ENCODE measurements at regions not wholly inside any gene's neighbourhood (a gene's known extent, or its start where the extent isn't known, plus 50 kb on each side); places are given as distances from the start of the nearest gene placed in this dataset.

DNA sequence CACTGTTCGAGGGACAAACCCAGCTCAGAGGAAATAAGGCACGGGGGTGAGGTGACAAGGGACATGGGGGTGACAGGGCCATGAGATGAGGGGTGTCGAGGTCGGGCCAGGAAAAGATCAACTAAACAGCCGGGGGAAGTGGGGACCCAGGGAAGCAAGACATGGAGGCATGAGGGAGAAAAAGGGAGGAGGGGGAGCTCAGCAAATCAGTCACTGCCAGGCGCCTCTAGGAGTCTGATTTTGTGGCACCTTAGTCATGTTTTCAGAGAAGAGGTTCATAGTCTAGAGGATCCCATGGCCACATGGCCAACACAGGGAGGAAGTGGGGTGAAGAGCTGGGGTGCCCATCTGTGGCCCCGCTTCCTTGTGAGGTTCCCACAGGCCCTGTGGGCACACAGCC lies 814.5 kb downstream of the KCNJ18 start:
- no peak for FAIRE-seq
- Histone ChIP-seq H3K9me3 (ENCODE audit: control insufficient read depth in 2 of 2, insufficient read depth in 1 of 2, low read depth in 1 of 2, low read length in 1 of 2) (peaks cover 4 to 46% of the 10 kb centered on the region in 2 donors), H3K4me3 (ENCODE audit: low read depth in 1 of 3, low read length in 3 of 3) (no peak overlapping the region), H3K27me3 (ENCODE audit: control insufficient read depth in 3 of 3, insufficient read depth in 3 of 3, low read length in 3 of 3) (no peaks in the 10 kb centered on the region), H3K4me1 (ENCODE audit: control insufficient read depth in 3 of 3, insufficient read depth in 2 of 3, low read depth in 1 of 3, low read length in 2 of 3) (no peaks in the 10 kb centered on the region), H3K36me3 (ENCODE audit: control insufficient read depth in 3 of 3, insufficient read depth in 2 of 3, low read depth in 1 of 3, low read length in 3 of 3) (no peaks in the 10 kb centered on the region), H3K27ac (ENCODE audit: low read depth in 1 of 3, low read length in 2 of 3) (no peak overlapping the region)
- 78 to 83% (median 80%) methylated on average over 7 of the region's 7 CpGs for WGBS, 3 donors
- no peak for DNase-seq

DNA sequence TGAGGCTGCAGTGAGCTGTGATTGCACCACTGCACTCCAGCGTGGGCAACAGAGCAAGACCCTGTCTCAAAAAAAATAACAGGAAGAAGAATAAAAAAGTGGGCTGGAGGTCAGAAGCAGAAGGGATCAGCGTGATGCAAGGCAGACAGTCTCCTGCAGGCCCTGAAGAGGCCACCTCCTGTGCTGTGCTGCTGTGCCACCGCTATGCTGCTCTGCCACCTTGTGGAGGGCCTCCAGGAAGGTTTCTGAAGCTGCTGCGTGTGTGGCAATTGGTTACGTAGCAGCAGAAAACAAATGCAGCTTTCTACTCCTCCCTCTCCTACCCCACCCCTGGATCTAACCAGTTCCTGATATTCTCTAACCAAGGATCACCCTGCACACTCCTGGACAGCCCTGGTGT lies 815.5 kb downstream of the KCNJ18 start:
- FAIRE-seq (no peak), DNase-seq (no peak)
- WGBS, 3 donors = 55 to 60% (median 56%) methylated on average over 5 of the region's 5 CpGs
- no peaks in the 10 kb centered on the region for H3K4me1 ChIP-seq (ENCODE audit: control insufficient read depth in 3 of 3, insufficient read depth in 2 of 3, low read depth in 1 of 3, low read length in 2 of 3)
- no peak overlapping the region for H3K4me3 ChIP-seq (ENCODE audit: low read depth in 1 of 3, low read length in 3 of 3)
- H3K36me3 ChIP-seq (ENCODE audit: control insufficient read depth in 3 of 3, insufficient read depth in 2 of 3, low read depth in 1 of 3, low read length in 3 of 3) = no peaks in the 10 kb centered on the region
- no peaks in the 10 kb centered on the region for H3K27me3 ChIP-seq (ENCODE audit: control insufficient read depth in 3 of 3, insufficient read depth in 3 of 3, low read length in 3 of 3)
- H3K9me3 ChIP-seq (ENCODE audit: control insufficient read depth in 2 of 2, insufficient read depth in 1 of 2, low read depth in 1 of 2, low read length in 1 of 2) = peaks cover 6 to 45% of the 10 kb centered on the region in 2 donors
- H3K27ac ChIP-seq (ENCODE audit: low read depth in 1 of 3, low read length in 2 of 3) = no peak overlapping the region

DNA sequence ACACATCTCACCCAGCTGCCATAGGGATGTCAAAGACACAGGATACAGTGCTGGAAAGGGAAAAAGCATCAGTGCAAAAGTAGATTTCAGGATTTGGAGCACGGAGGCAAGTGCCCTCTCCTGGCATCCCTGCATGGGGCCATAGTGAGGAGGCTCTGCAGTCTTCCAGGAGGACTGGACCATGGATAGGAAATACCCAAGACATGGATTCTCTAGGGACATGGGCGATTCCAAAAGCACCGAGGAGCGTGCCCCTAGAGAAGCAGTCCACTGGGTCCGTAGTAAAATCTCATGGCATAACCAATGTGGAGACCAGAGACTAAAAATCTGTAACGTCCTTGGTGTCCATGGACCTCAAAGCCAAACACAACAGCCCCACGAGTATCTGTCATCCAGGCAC lies 818.2 kb downstream of the KCNJ18 start:
- H3K9me3 ChIP-seq (ENCODE audit: control insufficient read depth in 2 of 2, insufficient read depth in 1 of 2, low read depth in 1 of 2, low read length in 1 of 2) = peaks cover 9 to 34% of the 10 kb centered on the region in 2 donors
- FAIRE-seq = no peak
- 55 to 61% (median 59%) methylated on average over 7 of the region's 7 CpGs for WGBS, 3 donors

DNA sequence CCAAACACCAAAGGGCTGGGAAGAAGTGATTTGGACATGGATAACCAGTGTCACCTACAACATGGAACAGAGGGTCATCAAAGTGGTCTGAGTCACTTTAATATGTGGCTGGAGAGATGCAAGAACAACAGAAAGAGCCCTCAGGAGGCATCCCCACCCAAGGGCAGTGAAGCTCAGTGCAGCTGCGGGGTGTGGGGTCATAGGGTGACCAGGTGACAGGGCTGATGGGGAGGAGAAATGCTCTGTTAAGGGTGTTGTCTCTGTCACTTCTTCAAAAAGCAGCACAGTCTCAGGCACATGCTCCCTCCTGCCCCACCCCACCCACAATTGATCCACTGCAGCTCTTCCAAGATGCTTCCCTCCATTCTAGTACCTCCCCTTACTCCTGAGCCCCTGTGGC lies 819.1 kb downstream of the KCNJ18 start:
- FAIRE-seq = no peak
- WGBS, 3 donors = 70 to 77% (median 75%) methylated on average over 1 of the region's 1 CpG
- no peak for DNase-seq
- no peak overlapping the region for H3K27ac ChIP-seq (ENCODE audit: low read depth in 1 of 3, low read length in 2 of 3)
- H3K4me3 ChIP-seq (ENCODE audit: low read depth in 1 of 3, low read length in 3 of 3) = no peak overlapping the region
- peaks cover 6 to 27% of the 10 kb centered on the region in 2 donors for H3K9me3 ChIP-seq (ENCODE audit: control insufficient read depth in 2 of 2, insufficient read depth in 1 of 2, low read depth in 1 of 2, low read length in 1 of 2)
- no peaks in the 10 kb centered on the region for H3K27me3 ChIP-seq (ENCODE audit: control insufficient read depth in 3 of 3, insufficient read depth in 3 of 3, low read length in 3 of 3)
- no peaks in the 10 kb centered on the region for H3K4me1 ChIP-seq (ENCODE audit: control insufficient read depth in 3 of 3, insufficient read depth in 2 of 3, low read depth in 1 of 3, low read length in 2 of 3)
- H3K36me3 ChIP-seq (ENCODE audit: control insufficient read depth in 3 of 3, insufficient read depth in 2 of 3, low read depth in 1 of 3, low read length in 3 of 3) = no peaks in the 10 kb centered on the region

More for the DNA sequence above, 818.2 kb downstream of the KCNJ18 start:
- H3K36me3 ChIP-seq (ENCODE audit: control insufficient read depth in 3 of 3, insufficient read depth in 2 of 3, low read depth in 1 of 3, low read length in 3 of 3) = no peaks in the 10 kb centered on the region
- H3K27me3 ChIP-seq (ENCODE audit: control insufficient read depth in 3 of 3, insufficient read depth in 3 of 3, low read length in 3 of 3) = no peaks in the 10 kb centered on the region
- DNase-seq = no peak
- H3K27ac ChIP-seq (ENCODE audit: low read depth in 1 of 3, low read length in 2 of 3) = no peak overlapping the region
- no peaks in the 10 kb centered on the region for H3K4me1 ChIP-seq (ENCODE audit: control insufficient read depth in 3 of 3, insufficient read depth in 2 of 3, low read depth in 1 of 3, low read length in 2 of 3)
- no peak overlapping the region for H3K4me3 ChIP-seq (ENCODE audit: low read depth in 1 of 3, low read length in 3 of 3)

DNA sequence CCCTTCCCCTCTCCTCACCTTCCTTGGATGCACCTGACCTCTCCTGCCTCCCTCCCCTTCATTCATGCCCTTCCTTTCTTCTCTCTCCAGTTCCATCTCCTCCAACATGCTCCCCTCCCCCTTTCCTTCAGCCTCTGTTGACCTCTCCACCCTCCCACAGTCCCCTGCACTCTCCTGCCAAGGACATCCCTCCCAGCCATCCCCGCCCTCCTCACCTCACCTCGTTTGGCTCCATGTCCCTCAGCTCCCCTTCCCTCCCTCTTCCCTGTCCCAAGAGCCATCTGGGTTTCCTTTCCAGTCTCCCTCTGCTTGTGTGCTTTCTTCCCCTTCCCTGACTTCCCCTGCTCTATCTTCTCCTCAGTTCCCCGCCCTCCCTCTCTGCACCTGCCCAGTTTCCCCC lies 819.7 kb downstream of the KCNJ18 start:
- DNase-seq = no peak
- Histone ChIP-seq H3K4me3 (ENCODE audit: low read depth in 1 of 3, low read length in 3 of 3) (no peak overlapping the region), H3K36me3 (ENCODE audit: control insufficient read depth in 3 of 3, insufficient read depth in 2 of 3, low read depth in 1 of 3, low read length in 3 of 3) (no peaks in the 10 kb centered on the region), H3K9me3 (ENCODE audit: control insufficient read depth in 2 of 2, insufficient read depth in 1 of 2, low read depth in 1 of 2, low read length in 1 of 2) (peaks cover 6 to 21% of the 10 kb centered on the region in 2 donors), H3K4me1 (ENCODE audit: control insufficient read depth in 3 of 3, insufficient read depth in 2 of 3, low read depth in 1 of 3, low read length in 2 of 3) (no peaks in the 10 kb centered on the region), H3K27me3 (ENCODE audit: control insufficient read depth in 3 of 3, insufficient read depth in 3 of 3, low read length in 3 of 3) (no peaks in the 10 kb centered on the region), H3K27ac (ENCODE audit: low read depth in 1 of 3, low read length in 2 of 3) (no peak overlapping the region)
- FAIRE-seq = no peak
- 54 to 70% (median 67%) methylated on average over 3 of the region's 3 CpGs for WGBS, 3 donors

DNA sequence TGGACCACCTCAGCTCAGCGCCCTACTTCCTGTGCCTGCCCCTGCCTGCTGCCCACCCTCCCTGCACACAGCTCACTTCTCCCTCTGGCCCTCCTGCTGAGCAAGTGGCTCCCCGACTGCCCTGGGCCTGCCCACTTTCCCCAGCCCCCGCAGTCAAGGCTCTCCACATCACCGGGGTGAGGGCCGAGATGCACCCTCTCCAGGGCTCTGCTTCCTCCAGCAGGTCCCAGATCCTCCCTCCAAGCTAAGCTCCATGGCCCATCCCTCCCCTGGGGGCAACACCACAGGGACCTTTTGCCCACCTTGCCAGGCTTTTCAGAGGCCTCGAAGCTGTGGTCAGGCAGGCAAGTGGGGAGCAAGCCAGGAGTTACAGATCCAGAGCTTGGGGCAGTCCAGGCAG lies 820.2 kb downstream of the KCNJ18 start:
- H3K9me3 ChIP-seq (ENCODE audit: control insufficient read depth in 2 of 2, insufficient read depth in 1 of 2, low read depth in 1 of 2, low read length in 1 of 2) = peaks cover 6 to 23% of the 10 kb centered on the region in 2 donors

DNA sequence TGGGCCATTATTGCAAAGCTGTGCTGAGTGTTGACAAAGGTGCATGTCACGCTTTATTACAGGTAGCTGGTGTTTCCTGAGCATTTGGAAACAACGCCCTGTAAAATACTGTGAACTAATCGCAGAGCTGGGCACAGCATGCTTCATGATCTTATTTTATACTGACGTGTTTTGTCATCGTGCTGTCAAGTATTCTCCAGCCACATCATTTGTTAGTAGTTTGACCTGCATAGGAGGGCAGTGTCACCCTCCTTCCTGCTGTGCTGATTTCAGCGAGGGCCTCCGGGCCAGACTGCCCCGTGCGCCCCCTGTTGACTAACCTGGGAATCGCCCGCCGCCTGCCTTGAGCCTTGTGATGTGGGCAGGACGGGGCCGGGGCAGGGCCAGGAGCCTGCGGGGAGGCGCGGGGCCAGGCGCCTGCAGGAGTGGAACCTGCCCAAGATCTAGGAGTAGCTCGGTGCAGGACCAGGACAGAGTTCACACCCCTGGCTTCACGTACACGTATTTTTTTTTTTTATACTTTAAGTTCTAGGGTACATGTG lies 820.7 kb downstream of the KCNJ18 start:
- FAIRE-seq (no peak), DNase-seq (no peak)
- WGBS, 3 donors = 78 to 83% (median 80%) methylated on average over 21 of the region's 21 CpGs
- Histone ChIP-seq H3K4me1 (ENCODE audit: control insufficient read depth in 3 of 3, insufficient read depth in 2 of 3, low read depth in 1 of 3, low read length in 2 of 3) (no peaks in the 10 kb centered on the region), H3K36me3 (ENCODE audit: control insufficient read depth in 3 of 3, insufficient read depth in 2 of 3, low read depth in 1 of 3, low read length in 3 of 3) (no peaks in the 10 kb centered on the region), H3K9me3 (ENCODE audit: control insufficient read depth in 2 of 2, insufficient read depth in 1 of 2, low read depth in 1 of 2, low read length in 1 of 2) (peaks cover 6 to 24% of the 10 kb centered on the region in 2 donors), H3K27me3 (ENCODE audit: control insufficient read depth in 3 of 3, insufficient read depth in 3 of 3, low read length in 3 of 3) (no peaks in the 10 kb centered on the region), H3K4me3 (ENCODE audit: low read depth in 1 of 3, low read length in 3 of 3) (no peak overlapping the region), H3K27ac (ENCODE audit: low read depth in 1 of 3, low read length in 2 of 3) (no peak overlapping the region)

More for the DNA sequence above, 820.2 kb downstream of the KCNJ18 start:
- Histone ChIP-seq H3K36me3 (ENCODE audit: control insufficient read depth in 3 of 3, insufficient read depth in 2 of 3, low read depth in 1 of 3, low read length in 3 of 3) (no peaks in the 10 kb centered on the region), H3K4me1 (ENCODE audit: control insufficient read depth in 3 of 3, insufficient read depth in 2 of 3, low read depth in 1 of 3, low read length in 2 of 3) (no peaks in the 10 kb centered on the region), H3K4me3 (ENCODE audit: low read depth in 1 of 3, low read length in 3 of 3) (no peak overlapping the region), H3K27ac (ENCODE audit: low read depth in 1 of 3, low read length in 2 of 3) (no peak overlapping the region), H3K27me3 (ENCODE audit: control insufficient read depth in 3 of 3, insufficient read depth in 3 of 3, low read length in 3 of 3) (no peaks in the 10 kb centered on the region)
- 82 to 88% (median 84%) methylated on average over 6 of the region's 6 CpGs for WGBS, 3 donors
- FAIRE-seq (no peak), DNase-seq (no peak)

DNA sequence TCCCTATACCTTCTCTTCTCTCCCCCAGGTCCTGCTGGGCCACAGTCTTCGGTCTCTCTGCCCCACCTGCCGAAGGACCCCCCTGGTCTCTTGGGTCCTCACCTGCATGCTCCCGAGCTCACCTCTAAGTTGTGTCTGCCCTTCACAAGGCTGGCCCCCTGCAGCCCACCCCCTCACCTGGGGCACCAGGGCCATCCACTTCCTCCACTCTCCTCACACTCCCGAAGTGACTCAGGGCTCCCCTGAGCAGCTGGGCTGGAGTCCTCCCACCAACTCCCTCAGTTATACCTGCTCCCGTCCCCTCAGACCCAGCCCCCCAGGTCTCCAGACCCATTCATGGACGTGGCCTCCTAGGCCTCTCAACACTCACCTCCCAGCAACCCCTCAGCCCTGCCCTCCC lies 822.0 kb downstream of the KCNJ18 start:
- H3K27me3 ChIP-seq (ENCODE audit: control insufficient read depth in 3 of 3, insufficient read depth in 3 of 3, low read length in 3 of 3) = no peaks in the 10 kb centered on the region
- no peak overlapping the region for H3K27ac ChIP-seq (ENCODE audit: low read depth in 1 of 3, low read length in 2 of 3)
- no peak overlapping the region for H3K4me3 ChIP-seq (ENCODE audit: low read depth in 1 of 3, low read length in 3 of 3)
- 70 to 74% (median 71%) methylated on average over 6 of the region's 6 CpGs for WGBS, 3 donors
- peaks cover 6 to 24% of the 10 kb centered on the region in 2 donors for H3K9me3 ChIP-seq (ENCODE audit: control insufficient read depth in 2 of 2, insufficient read depth in 1 of 2, low read depth in 1 of 2, low read length in 1 of 2)
- DNase-seq (no peak), FAIRE-seq (no peak)
- H3K36me3 ChIP-seq (ENCODE audit: control insufficient read depth in 3 of 3, insufficient read depth in 2 of 3, low read depth in 1 of 3, low read length in 3 of 3) = no peaks in the 10 kb centered on the region
- no peaks in the 10 kb centered on the region for H3K4me1 ChIP-seq (ENCODE audit: control insufficient read depth in 3 of 3, insufficient read depth in 2 of 3, low read depth in 1 of 3, low read length in 2 of 3)

DNA sequence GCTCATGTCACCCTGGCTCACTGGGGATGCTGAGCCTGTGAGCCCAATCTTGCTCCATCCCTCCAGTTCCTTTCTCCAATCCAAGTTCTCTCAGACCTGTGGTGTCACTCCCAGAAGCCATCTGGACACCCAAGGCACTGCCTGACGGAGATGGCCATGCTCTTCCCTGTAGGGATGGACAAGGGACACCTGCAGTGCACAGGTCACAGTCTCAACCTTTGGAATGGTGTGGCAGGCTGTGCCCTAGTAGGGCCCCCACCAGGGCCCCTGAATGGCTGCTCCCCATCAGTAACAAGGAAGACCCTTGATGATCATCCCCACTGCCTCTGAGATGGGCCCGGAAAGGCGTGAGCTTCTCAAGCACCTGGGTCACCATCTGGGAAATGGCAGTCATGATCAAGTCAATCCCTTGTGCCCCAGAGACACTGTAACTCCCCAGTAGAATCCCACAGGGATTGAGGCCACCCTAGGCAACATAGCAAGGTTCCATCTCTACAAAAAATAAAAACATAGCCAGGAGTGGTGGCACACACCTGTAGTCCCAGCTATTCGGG lies 822.5 kb downstream of the KCNJ18 start:
- Histone ChIP-seq H3K36me3 (ENCODE audit: control insufficient read depth in 3 of 3, insufficient read depth in 2 of 3, low read depth in 1 of 3, low read length in 3 of 3) (no peaks in the 10 kb centered on the region), H3K4me3 (ENCODE audit: low read depth in 1 of 3, low read length in 3 of 3) (no peak overlapping the region), H3K9me3 (ENCODE audit: control insufficient read depth in 2 of 2, insufficient read depth in 1 of 2, low read depth in 1 of 2, low read length in 1 of 2) (peaks cover 6 to 24% of the 10 kb centered on the region in 2 donors), H3K27ac (ENCODE audit: low read depth in 1 of 3, low read length in 2 of 3) (no peak overlapping the region), H3K27me3 (ENCODE audit: control insufficient read depth in 3 of 3, insufficient read depth in 3 of 3, low read length in 3 of 3) (no peaks in the 10 kb centered on the region), H3K4me1 (ENCODE audit: control insufficient read depth in 3 of 3, insufficient read depth in 2 of 3, low read depth in 1 of 3, low read length in 2 of 3) (no peaks in the 10 kb centered on the region)
- DNase-seq (no peak), FAIRE-seq (no peak)
- 82 to 86% (median 85%) methylated on average over 4 of the region's 4 CpGs for WGBS, 3 donors
